Thoracic aorta (tissue), 2 donors: ENCODE measurements at regions not wholly inside any gene's neighbourhood (a gene's known extent, or its start where the extent isn't known, plus 50 kb on each side); places are given as distances from the start of the nearest gene placed in this dataset.

Experiments used
- ATAC-seq: fragments of 150-250 bp; one replicate; pipeline ENCODE4 v1.8.0; 2017; ENCODE audit warnings: low read depth; ENCODE audit not compliant: insufficient number of reproducible peaks, low FRiP score
- DNase-seq: peaks from one replicate; pipeline ENCODE4 v3.0.0-alpha.2; 2020; ENCODE audit warnings: low spot score
- H3K27ac ChIP-seq, 2 donors: fragments of 200-600 bp; sonication (generic); 1 replicate in 1 of 2; 2 replicates in 1 of 2; pipeline ENCODE4 v1.5.1; 2016; ENCODE audit warnings: mild to moderate bottlenecking in 2 of 2, moderate library complexity in 2 of 2
- H3K27me3 ChIP-seq: fragments of 200-600 bp; sonication (generic); replicated peaks from 2 replicates; pipeline ENCODE4 v1.6.0; 2016; ENCODE audit warnings: mild to moderate bottlenecking; ENCODE audit not compliant: insufficient read depth
- H3K36me3 ChIP-seq: fragments of 200-600 bp; sonication (generic); one replicate; pipeline ENCODE4 v1.5.1; 2016
- H3K4me1 ChIP-seq, 2 donors: fragments of 200-600 bp; sonication (generic); 1 replicate in 1 of 2; 2 replicates in 1 of 2; pipeline versions ENCODE4 v1.5.1 to v1.6.0; 2016; ENCODE audit warnings: low read depth in 2 of 2, mild to moderate bottlenecking in 1 of 2; ENCODE audit not compliant: control insufficient read depth in 1 of 2
- H3K4me3 ChIP-seq: fragments of 200-600 bp; sonication (generic); 2 replicates; pipeline ENCODE4 v1.5.1; 2016; ENCODE audit warnings: mild to moderate bottlenecking
- H3K9me3 ChIP-seq: fragments of 200-600 bp; sonication (generic); 2 replicates; pipeline ENCODE4 v1.5.1; 2016
- TF ChIP-seq, protein P1 (sequence below): fragments of 200-600 bp; sonication (generic); IDR thresholded peaks from one replicate; pipeline ENCODE4 v1.5.1; 2019; ENCODE audit warnings: antibody characterized with exemption

DNA sequence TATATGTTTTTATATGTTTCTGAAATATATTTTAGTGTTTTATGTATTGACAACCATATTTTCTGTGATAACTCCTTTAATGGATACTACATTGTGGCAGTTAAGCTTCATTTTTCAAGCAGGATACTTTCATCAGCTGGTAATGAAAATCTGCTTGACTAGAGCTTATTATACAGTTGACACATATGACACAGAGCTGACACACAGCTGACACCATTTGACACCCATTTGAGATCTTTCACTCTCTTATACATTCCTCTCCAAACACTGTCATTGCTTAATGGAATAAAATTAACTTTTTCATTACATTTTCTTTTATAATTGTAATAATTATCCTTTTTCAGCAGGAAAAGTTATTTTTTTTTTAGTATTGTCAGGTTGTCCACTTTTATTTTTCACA is 561.1 kb upstream of the NDST4 start:
- no peak for ATAC-seq
- H3K27ac ChIP-seq, result no peak overlapping the region
- TF ChIP-seq, protein P1, sequence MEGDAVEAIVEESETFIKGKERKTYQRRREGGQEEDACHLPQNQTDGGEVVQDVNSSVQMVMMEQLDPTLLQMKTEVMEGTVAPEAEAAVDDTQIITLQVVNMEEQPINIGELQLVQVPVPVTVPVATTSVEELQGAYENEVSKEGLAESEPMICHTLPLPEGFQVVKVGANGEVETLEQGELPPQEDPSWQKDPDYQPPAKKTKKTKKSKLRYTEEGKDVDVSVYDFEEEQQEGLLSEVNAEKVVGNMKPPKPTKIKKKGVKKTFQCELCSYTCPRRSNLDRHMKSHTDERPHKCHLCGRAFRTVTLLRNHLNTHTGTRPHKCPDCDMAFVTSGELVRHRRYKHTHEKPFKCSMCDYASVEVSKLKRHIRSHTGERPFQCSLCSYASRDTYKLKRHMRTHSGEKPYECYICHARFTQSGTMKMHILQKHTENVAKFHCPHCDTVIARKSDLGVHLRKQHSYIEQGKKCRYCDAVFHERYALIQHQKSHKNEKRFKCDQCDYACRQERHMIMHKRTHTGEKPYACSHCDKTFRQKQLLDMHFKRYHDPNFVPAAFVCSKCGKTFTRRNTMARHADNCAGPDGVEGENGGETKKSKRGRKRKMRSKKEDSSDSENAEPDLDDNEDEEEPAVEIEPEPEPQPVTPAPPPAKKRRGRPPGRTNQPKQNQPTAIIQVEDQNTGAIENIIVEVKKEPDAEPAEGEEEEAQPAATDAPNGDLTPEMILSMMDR, result no peak
- DNase-seq, result no peak
- H3K27me3 ChIP-seq, result no peaks in the 10 kb centered on the region
- H3K9me3 ChIP-seq, result no peaks in the 10 kb centered on the region
- no peak overlapping the region for H3K4me3 ChIP-seq
- H3K4me1 ChIP-seq, result no peaks in the 10 kb centered on the region
- H3K36me3 ChIP-seq, result no peaks in the 10 kb centered on the region

DNA sequence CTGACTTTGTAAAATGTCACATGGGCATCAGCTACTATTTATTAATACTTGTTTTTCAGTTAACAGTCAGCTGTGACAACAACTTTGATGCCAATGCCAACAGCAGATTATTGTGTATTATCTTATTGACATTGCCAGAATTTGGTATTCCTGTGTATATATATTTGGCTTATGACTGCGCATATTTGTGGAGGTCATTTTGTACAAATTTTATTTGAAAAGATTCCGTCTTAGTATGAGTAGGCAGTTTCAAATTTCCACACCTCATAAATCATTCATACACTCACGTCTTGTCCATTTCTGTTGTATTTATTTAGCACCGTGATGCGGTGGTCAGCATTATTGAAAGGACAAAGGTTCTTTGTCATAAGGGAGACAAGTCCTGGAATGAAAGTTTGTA is 558.2 kb upstream of the NDST4 start:
- ATAC-seq (no peak), DNase-seq (no peak)
- Histone ChIP-seq H3K4me3 (no peak overlapping the region), H3K36me3 (no peaks in the 10 kb centered on the region), H3K27me3 (no peaks in the 10 kb centered on the region), H3K9me3 (no peaks in the 10 kb centered on the region), H3K27ac (no peak overlapping the region), H3K4me1 (no peaks in the 10 kb centered on the region)
- TF ChIP-seq, protein P1, result no peak

DNA sequence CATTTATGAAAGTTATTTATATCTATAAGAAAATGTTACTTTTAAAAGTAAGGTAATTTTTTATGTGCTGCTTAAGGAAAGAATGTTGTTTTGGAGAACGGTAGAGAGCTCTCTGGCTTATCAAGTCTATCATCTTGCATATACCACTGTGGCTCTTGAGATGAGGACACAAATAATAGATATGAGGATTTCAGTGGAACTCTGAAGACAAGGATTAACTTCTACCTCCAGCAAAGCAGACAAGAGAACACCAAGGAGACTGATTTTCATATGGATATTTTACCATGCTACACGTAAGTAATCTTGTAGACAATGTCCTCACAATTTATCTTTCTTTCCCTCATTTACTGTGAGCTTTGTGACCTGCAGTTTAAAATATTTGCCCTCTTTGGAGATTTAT is 557.5 kb upstream of the NDST4 start:
- no peak for DNase-seq

DNA sequence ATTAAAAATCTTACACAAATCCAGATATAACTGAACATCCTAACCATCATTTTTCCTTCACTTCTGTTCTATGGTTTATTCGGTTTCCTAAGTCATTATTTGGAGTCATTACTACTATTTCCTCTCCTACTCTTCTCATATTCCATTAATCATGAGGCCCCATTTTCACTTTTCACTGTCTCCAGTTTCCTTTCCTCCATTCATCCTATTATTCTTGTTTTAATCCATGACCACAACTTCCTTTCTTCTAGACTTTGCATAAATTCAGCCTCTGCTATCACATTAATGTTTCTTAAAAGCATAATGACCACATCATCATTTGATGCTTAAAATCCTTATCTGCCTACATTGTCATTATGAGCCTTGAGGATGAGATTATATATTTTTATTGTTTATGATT is 555.0 kb upstream of the NDST4 start:
- no peak for ATAC-seq
- TF ChIP-seq, protein P1, result no peak

More for the DNA sequence above, 557.5 kb upstream of the NDST4 start:
- Histone ChIP-seq H3K4me3 (no peak overlapping the region), H3K9me3 (no peaks in the 10 kb centered on the region), H3K4me1 (no peaks in the 10 kb centered on the region), H3K27me3 (no peaks in the 10 kb centered on the region), H3K36me3 (no peaks in the 10 kb centered on the region), H3K27ac (no peak overlapping the region)
- TF ChIP-seq, protein P1, result no peak
- no peak for ATAC-seq

DNA sequence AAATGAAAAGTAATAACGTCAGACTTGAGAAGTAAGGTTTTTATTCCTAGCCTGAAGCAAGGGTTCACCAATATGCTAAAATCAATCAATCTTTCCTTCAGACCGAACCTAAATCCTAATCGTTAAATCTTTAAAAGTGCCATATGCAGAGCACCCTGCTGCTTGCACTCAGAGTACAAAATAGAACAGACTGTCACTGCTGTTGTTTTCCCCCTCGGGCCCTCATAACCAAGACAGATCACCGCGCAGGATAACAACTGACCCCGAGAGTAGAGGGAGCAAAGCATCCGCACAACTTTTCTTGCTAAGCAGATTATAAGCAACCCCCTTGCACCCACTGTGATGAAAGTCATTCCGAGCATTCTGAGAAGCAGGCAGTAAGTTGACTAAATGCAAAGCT is 550.9 kb upstream of the NDST4 start:
- no peaks in the 10 kb centered on the region for H3K9me3 ChIP-seq
- no peak overlapping the region for H3K27ac ChIP-seq
- no peak overlapping the region for H3K4me3 ChIP-seq
- ATAC-seq (no peak), DNase-seq (no peak)
- H3K27me3 ChIP-seq, result no peaks in the 10 kb centered on the region
- H3K36me3 ChIP-seq, result no peaks in the 10 kb centered on the region
- TF ChIP-seq, protein P1, result no peak
- H3K4me1 ChIP-seq, result no peaks in the 10 kb centered on the region

More for the DNA sequence above, 555.0 kb upstream of the NDST4 start:
- no peaks in the 10 kb centered on the region for H3K36me3 ChIP-seq
- H3K27ac ChIP-seq, result no peak overlapping the region
- H3K4me3 ChIP-seq, result no peak overlapping the region
- DNase-seq, result no peak
- no peaks in the 10 kb centered on the region for H3K27me3 ChIP-seq
- H3K9me3 ChIP-seq, result no peaks in the 10 kb centered on the region
- H3K4me1 ChIP-seq, result no peaks in the 10 kb centered on the region
